Hepatocyte (in vitro differentiated cells): ENCODE measurements at regions not wholly inside any gene's neighbourhood (a gene's known extent, or its start where the extent isn't known, plus 50 kb on each side); places are given as distances from the start of the nearest gene placed in this dataset.

ENCODE experiments used
- DNase-seq: peaks from one replicate; pipeline ENCODE4 v3.0.0-alpha.2; 2016; ENCODE audit warnings: low spot score
- H2AFZ ChIP-seq: fragments of 200-600 bp; sonication (generic); 2 replicates; pipeline ENCODE4 v1.6.0; 2016; ENCODE audit warnings: antibody characterized with exemption, mild to moderate bottlenecking
- H3K27ac ChIP-seq: fragments of 200-600 bp; sonication (generic); 2 replicates; pipeline ENCODE4 v1.5.1; 2016; ENCODE audit warnings: mild to moderate bottlenecking
- H3K27me3 ChIP-seq: fragments of 200-600 bp; sonication (generic); 2 replicates; pipeline ENCODE4 v1.6.1; 2016
- H3K36me3 ChIP-seq: fragments of 200-600 bp; sonication (generic); replicated peaks from 2 replicates; pipeline ENCODE4 v1.5.1; 2016; ENCODE audit warnings: low read depth; ENCODE audit not compliant: insufficient read depth
- H3K4me1 ChIP-seq: fragments of 200-600 bp; sonication (generic); 2 replicates; pipeline ENCODE4 v1.5.1; 2016; ENCODE audit warnings: mild to moderate bottlenecking, moderate library complexity; ENCODE audit not compliant: insufficient read depth
- H3K4me2 ChIP-seq: fragments of 200-600 bp; sonication (generic); 2 replicates; pipeline ENCODE4 v1.6.0; 2016
- H3K4me3 ChIP-seq: fragments of 200-600 bp; sonication (generic); 2 replicates; pipeline ENCODE4 v1.5.1; 2016; ENCODE audit warnings: mild to moderate bottlenecking
- H3K79me2 ChIP-seq: fragments of 200-600 bp; sonication (generic); 2 replicates; pipeline ENCODE4 v1.6.0; 2017; ENCODE audit warnings: mild to moderate bottlenecking
- H3K9me2 ChIP-seq: fragments of 200-600 bp; sonication (generic); replicated peaks from 2 replicates; pipeline ENCODE4 v1.6.0; 2017; ENCODE audit warnings: mild to moderate bottlenecking; ENCODE audit not compliant: insufficient read depth
- H3K9me3 ChIP-seq: fragments of 200-600 bp; sonication (generic); 2 replicates; pipeline ENCODE4 v1.5.1; 2016; ENCODE audit warnings: low read depth, mild to moderate bottlenecking
- H4K20me1 ChIP-seq: fragments of 200-600 bp; sonication (generic); 2 replicates; pipeline ENCODE4 v1.6.0; 2016; ENCODE audit warnings: mild to moderate bottlenecking; ENCODE audit not compliant: insufficient read depth, poor library complexity, severe bottlenecking
- EZH2 ChIP-seq: fragments of 200-600 bp; sonication (generic); IDR thresholded peaks from 2 replicates; pipeline ENCODE4 v1.6.1; 2016; ENCODE audit warnings: antibody characterized with exemption, mild to moderate bottlenecking, borderline replicate concordance
- EZH2phosphoT487 ChIP-seq: fragments of 200-600 bp; sonication (generic); IDR thresholded peaks from one replicate; pipeline ENCODE4 v1.6.1; 2018; ENCODE audit warnings: antibody characterized with exemption, mild to moderate bottlenecking, low read depth, moderate library complexity; ENCODE audit not compliant: unreplicated experiment, severe bottlenecking
- WGBS: methylation state at CpG from one replicate; pipeline ENCODE4 v1.1.6; 2016; ENCODE audit warnings: low lambda C conversion rate; ENCODE audit errors: missing lambda C conversion rate; 5-methylcytosine and 5-hydroxymethylcytosine counted together
- TF ChIP-seq, protein P1 (sequence below): fragments of 200-600 bp; sonication (generic); IDR thresholded peaks from 2 replicates; pipeline ENCODE4 v1.5.1; 2016; ENCODE audit warnings: antibody characterized with exemption, mild to moderate bottlenecking; ENCODE audit not compliant: poor library complexity

DNA sequence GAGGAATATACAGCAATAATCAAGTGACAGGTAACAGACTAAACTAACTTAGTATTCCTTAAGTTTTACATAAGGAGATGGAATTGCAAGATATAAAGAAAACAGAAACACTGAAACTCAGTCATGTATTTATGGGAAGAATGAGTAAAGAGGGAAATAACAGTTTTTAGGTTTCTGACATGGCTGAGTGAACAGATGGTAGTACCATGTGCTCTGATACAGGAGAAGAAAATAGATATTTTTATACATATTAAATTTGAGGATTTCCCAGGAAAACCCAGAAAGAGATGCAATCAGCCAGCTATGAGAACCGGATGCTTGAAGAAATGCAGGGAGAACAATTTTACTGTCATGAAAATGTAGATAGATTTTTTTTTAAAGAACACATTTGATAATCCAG lies 669.5 kb upstream of the GRM3 start:
- no peak overlapping the region for H3K4me3 ChIP-seq
- H3K9me3 ChIP-seq: no peaks in the 10 kb centered on the region
- H3K79me2 ChIP-seq: no peaks in the 10 kb centered on the region
- no peaks in the 10 kb centered on the region for H3K9me2 ChIP-seq
- H3K4me1 ChIP-seq: no peaks in the 10 kb centered on the region
- no peak overlapping the region for H2AFZ ChIP-seq
- H3K36me3 ChIP-seq: no peaks in the 10 kb centered on the region
- no peaks in the 10 kb centered on the region for H4K20me1 ChIP-seq
- H3K27ac ChIP-seq: no peak overlapping the region
- WGBS: 74% methylated on average over 1 of the region's 1 CpG
- no peaks in the 10 kb centered on the region for H3K27me3 ChIP-seq
- no peak overlapping the region for H3K4me2 ChIP-seq
- TF ChIP-seq, protein P1, sequence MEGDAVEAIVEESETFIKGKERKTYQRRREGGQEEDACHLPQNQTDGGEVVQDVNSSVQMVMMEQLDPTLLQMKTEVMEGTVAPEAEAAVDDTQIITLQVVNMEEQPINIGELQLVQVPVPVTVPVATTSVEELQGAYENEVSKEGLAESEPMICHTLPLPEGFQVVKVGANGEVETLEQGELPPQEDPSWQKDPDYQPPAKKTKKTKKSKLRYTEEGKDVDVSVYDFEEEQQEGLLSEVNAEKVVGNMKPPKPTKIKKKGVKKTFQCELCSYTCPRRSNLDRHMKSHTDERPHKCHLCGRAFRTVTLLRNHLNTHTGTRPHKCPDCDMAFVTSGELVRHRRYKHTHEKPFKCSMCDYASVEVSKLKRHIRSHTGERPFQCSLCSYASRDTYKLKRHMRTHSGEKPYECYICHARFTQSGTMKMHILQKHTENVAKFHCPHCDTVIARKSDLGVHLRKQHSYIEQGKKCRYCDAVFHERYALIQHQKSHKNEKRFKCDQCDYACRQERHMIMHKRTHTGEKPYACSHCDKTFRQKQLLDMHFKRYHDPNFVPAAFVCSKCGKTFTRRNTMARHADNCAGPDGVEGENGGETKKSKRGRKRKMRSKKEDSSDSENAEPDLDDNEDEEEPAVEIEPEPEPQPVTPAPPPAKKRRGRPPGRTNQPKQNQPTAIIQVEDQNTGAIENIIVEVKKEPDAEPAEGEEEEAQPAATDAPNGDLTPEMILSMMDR: no peak
- TF ChIP-seq EZH2 (no peak), EZH2phosphoT487 (no peak)
- DNase-seq: no peak

DNA sequence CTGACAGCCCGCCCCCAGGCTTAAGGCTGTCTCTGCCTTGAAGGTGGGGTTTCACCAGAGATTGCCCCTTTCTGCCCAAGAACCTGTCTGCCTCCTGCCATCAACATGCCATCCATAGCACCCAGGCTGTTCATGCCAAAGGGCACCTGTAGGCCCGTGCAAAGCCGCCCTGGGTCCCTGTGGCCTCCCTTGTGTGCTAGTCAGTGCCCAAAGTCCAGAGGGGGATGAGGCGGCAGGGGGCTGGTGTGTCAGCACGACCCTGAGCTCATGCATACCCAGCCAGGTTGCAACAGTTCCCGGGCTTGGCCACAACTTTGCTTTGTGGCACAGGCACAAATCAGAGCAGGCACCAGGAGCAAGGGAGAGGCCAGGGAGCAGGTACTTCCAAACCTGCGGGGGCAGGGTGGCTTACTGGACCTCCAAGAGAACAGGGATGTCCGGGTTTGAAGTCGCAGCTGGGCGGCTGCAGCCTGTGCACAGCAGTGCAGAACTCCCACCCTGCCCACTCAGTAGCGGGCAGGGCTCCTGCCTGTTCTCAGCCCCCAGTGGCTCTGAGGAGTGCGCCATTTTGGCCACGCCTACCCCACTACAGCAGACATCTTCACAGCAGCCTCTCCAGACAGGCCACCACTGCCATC lies 671.1 kb upstream of the GRM3 start:
- no peaks in the 10 kb centered on the region for H3K4me1 ChIP-seq
- H4K20me1 ChIP-seq: no peaks in the 10 kb centered on the region
- whole genome bisulfite sequencing: 93% methylated on average over 13 of the region's 13 CpGs
- H3K79me2 ChIP-seq: no peaks in the 10 kb centered on the region
- no peaks in the 10 kb centered on the region for H3K9me3 ChIP-seq
- H2AFZ ChIP-seq: no peak overlapping the region
- TF ChIP-seq, protein P1: no peak
- TF ChIP-seq EZH2phosphoT487 (no peak), EZH2 (no peak)
- no peak overlapping the region for H3K4me3 ChIP-seq
- no peak for DNase-seq
- no peaks in the 10 kb centered on the region for H3K9me2 ChIP-seq
- H3K27ac ChIP-seq: no peak overlapping the region
- H3K27me3 ChIP-seq: no peaks in the 10 kb centered on the region
- H3K36me3 ChIP-seq: no peaks in the 10 kb centered on the region
- H3K4me2 ChIP-seq: no peak overlapping the region

DNA sequence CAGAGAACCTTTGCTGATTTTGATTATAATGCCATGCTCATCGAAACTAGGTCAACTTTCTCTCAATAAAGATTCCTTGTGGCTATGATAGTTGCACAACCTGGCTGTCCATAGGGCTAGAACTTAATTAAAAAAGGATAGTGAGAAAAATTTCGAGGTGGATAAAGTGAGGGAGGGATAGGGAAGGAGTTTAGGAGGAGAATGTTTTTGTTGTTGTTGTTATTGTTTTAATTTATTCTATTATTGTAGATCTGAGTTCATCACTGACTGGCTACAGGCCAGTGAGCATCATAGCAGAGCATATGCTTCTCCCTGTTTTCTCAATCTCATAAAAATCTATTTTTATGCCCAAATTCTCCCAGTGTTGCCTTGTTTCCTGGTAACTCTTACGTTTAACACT lies 688.7 kb upstream of the GRM3 start:
- no peaks in the 10 kb centered on the region for H3K36me3 ChIP-seq
- H3K4me2 ChIP-seq: no peak overlapping the region
- no peaks in the 10 kb centered on the region for H3K4me1 ChIP-seq
- no peak for DNase-seq
- H3K27me3 ChIP-seq: no peaks in the 10 kb centered on the region
- no peaks in the 10 kb centered on the region for H3K9me2 ChIP-seq
- TF ChIP-seq EZH2phosphoT487 (no peak), EZH2 (no peak)
- TF ChIP-seq, protein P1: no peak
- no peaks in the 10 kb centered on the region for H3K9me3 ChIP-seq
- no peaks in the 10 kb centered on the region for H3K79me2 ChIP-seq
- H3K4me3 ChIP-seq: no peak overlapping the region
- no peaks in the 10 kb centered on the region for H4K20me1 ChIP-seq
- 63% methylated on average over 3 of the region's 3 CpGs for whole genome bisulfite sequencing
- no peak overlapping the region for H2AFZ ChIP-seq
- no peak overlapping the region for H3K27ac ChIP-seq
